ENCODE measurements at regions not wholly inside any gene's neighbourhood (a gene's known extent, or its start where the extent isn't known, plus 50 kb on each side); places are given as distances from the start of the nearest gene placed in this dataset.

GRCh38 chr20:60966766-60967165, 285.3 kb upstream of the CDH4 start:
- TF ChIP-seq CTCF (IDR thresholded peaks at IDR 0.05) = no peak
- no peak for TF ChIP-seq POLR2A (IDR thresholded peaks at IDR 0.05)

All from lower leg skin (tissue), 3 donors.